ENCODE measurements at regions not wholly inside any gene's neighbourhood (a gene's known extent, or its start where the extent isn't known, plus 50 kb on each side); places are given as distances from the start of the nearest gene placed in this dataset.

DNA sequence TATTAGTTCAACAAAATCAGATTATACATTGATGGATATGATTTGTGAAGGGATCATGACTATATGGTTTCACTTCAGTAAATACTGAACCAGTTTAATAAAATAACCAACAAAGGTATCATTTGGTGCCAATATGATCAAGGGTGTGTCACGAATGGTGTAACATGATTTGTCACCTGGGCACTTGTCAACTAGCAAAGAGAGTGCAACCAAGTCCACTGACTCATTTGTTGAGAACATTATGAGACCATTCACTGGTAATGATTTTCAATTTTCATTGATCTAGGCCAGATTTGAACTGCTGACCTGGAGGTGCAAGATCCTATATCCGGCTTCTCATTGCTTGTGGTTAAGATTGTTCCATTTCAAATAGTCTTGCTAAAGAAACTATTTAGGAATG, 1037.9 kb downstream of the ROBO2 start:
- Histone ChIP-seq H3K79me2 (ENCODE audit: insufficient read depth, low read length) (no peaks in the 10 kb centered on the region), H3K9ac (ENCODE audit: insufficient read depth, low read depth, low read length) (no peak overlapping the region), H3K4me2 (ENCODE audit: low read depth, low read length) (no peak overlapping the region), H3K9me3 (ENCODE audit: low read length) (no peaks in the 10 kb centered on the region), H3K36me3 (replicated peaks in 1 of 2; ENCODE audit: control insufficient read depth in 1 of 2, insufficient read depth in 2 of 2, low read length in 2 of 2) (no peaks in the 10 kb centered on the region), H3K27me3 (ENCODE audit: control insufficient read depth in 1 of 2, insufficient read depth in 2 of 2, low read length in 2 of 2) (no peaks in the 10 kb centered on the region; a peak in 1 of 5 replicates), H3K4me3 (replicated peaks in 1 of 3; ENCODE audit: insufficient read depth in 1 of 3, low read depth in 2 of 3, low read length in 3 of 3) (no peak overlapping the region), H4K20me1 (ENCODE audit: insufficient read depth, low read length) (no peaks in the 10 kb centered on the region), H3K27ac (ENCODE audit: extremely low read length, insufficient read depth, low read length) (no peak overlapping the region), H2AFZ (ENCODE audit: low read length) (no peak overlapping the region), H3K4me1 (ENCODE audit: insufficient read depth, low read length) (no peaks in the 10 kb centered on the region)
- ChIA-PET POLR2A (no interaction called here), CTCF (ENCODE audit: low intra/inter-chr PET ratio, low total read pairs) (no interaction called here)
- in situ Hi-C loops (cut with HindIII; ENCODE audit: extremely low pct_ligation_motif_present, low pct_unique_long_range_greater_than_20kb), result no loop called here
- no peak for ATAC-seq
- no peak for FAIRE-seq
- BruUV-seq (replicated peaks), result no TSS peak
- intact Hi-C loops (cut with micrococcal nuclease; ENCODE audit: unreplicated experiment), result no loop called here
- TF ChIP-seq BCL6 (CRISPR knock-in tag; IDR thresholded peaks at IDR 0.05), result no peak
- TF ChIP-seq, protein P1, sequence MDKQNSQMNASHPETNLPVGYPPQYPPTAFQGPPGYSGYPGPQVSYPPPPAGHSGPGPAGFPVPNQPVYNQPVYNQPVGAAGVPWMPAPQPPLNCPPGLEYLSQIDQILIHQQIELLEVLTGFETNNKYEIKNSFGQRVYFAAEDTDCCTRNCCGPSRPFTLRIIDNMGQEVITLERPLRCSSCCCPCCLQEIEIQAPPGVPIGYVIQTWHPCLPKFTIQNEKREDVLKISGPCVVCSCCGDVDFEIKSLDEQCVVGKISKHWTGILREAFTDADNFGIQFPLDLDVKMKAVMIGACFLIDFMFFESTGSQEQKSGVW (CRISPR knock-in tag; IDR thresholded peaks at IDR 0.05; ENCODE audit: borderline replicate concordance), result no peak
- TF ChIP-seq TBX3 (IDR thresholded peaks at IDR 0.05; ENCODE audit: borderline replicate concordance), result no peak
- no peak for TF ChIP-seq ZNF326 (CRISPR knock-in tag; IDR thresholded peaks at IDR 0.05; ENCODE audit: borderline replicate concordance)
- no peak for TF ChIP-seq ZNF557 (CRISPR knock-in tag; IDR thresholded peaks at IDR 0.05)
- no peak for TF ChIP-seq CREB1 (IDR thresholded peaks at IDR 0.05)
- no peak for TF ChIP-seq CREB1 (CRISPR knock-in tag; IDR thresholded peaks at IDR 0.05)
- TF ChIP-seq ZSCAN29 (CRISPR knock-in tag; conservative IDR thresholded peaks at IDR 0.05), result no peak
- no peak for TF ChIP-seq ESRRA (CRISPR knock-in tag; IDR thresholded peaks at IDR 0.05; ENCODE audit: low read depth)
- no peak for TF ChIP-seq ZFX (CRISPR knock-in tag; IDR thresholded peaks at IDR 0.05; ENCODE audit: low read depth)
- no peak for TF ChIP-seq ZNF383 (CRISPR knock-in tag; IDR thresholded peaks at IDR 0.05; ENCODE audit: borderline replicate concordance)
- TF ChIP-seq, protein P2, sequence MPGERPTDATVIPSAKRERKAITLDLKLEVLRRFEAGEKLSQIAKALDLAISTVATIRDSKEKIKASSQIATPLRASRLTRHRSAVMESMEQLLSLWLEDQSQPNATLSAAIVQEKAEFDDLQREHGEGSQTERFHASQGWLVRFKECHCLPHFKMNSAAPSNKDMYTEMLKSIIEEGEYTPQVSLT (CRISPR knock-in tag; IDR thresholded peaks at IDR 0.05; ENCODE audit: borderline replicate concordance, low read depth), result no peak
- no peak for DNase-seq (ENCODE audit: low spot score)
- 0% methylated on average over 2 of the region's 2 CpGs for WGBS (ENCODE audit: low lambda C conversion rate)
